NCI-H2107 (cell line): ENCODE measurements at regions not wholly inside any gene's neighbourhood (a gene's known extent, or its start where the extent isn't known, plus 50 kb on each side); places are given as distances from the start of the nearest gene placed in this dataset.
"Not testable (repeated sequence)": the region's sequence is repeated elsewhere in the genome, so short reads cannot be mapped to it uniquely, and the experiment has no call there.

ENCODE experiments used
- DNase-seq: peaks from one replicate; lab custom pipeline; 2025; lab: John Stamatoyannopoulos, UW

DNA sequence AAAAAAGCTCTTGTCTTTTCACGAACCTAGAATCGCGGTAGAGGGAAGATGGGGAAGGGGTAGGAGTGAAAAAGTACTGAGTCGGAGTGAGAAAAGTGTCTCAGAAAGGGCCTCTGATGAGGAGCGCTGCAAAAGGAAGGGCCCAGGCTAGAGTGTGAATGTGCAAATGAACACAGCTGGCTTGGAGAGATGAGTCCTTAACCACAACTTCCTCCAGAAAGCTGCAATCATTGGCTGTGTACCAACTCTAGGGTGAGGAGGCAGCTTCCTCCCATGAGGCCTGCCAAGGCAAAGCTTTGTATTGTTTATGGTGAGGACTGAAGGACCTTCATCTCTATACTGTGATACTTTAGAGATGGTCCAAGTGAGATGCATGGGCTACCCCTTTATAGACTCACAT lies 566.9 kb upstream of the ANO5 start:
- DNase-seq = no peak

DNA sequence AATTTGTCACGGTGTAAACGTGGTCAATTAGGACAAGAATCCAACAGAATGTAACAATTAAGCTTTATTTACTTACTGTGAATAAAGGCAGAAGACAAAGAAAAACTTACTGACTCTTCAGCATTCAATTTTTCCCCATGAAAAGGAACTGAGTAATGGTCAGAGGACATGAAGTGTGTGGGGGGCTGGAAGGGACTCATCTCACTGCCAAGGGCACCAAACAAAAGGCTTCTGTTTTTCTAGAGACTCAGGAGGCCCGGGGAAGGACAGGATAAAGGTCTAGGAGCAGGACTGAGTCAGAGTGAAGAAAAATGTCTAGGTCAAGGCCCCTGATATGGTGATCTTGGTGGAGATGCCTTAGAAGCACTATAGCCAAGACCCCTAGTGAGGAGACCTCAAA lies 564.2 kb upstream of the ANO5 start:
- DNase-seq = no peak

DNA sequence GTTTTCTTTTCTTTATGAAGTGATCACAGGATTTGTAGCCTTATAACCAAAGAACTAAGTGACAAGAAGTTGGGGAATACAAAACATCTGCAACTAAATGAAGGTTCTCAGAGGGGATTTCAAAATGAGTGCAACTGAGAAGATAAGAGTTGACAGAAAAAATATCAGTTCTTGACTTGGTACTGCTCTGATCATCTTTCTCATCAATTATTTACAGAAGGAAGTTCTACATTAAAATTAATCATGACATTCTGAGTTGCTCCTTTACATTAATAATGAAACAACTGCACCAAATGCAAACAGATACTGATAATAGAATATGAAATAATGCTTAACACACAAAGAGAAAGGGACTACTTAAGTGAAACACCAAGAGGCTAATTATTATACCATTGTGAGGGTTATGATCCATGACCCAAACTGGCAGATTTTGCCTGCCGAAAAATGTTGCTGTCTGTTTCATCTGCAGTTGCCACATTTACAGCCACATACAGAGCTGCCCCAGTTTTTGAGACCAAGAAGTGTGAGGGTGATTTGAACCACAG lies 561.9 kb upstream of the ANO5 start:
- no peak for DNase-seq

DNA sequence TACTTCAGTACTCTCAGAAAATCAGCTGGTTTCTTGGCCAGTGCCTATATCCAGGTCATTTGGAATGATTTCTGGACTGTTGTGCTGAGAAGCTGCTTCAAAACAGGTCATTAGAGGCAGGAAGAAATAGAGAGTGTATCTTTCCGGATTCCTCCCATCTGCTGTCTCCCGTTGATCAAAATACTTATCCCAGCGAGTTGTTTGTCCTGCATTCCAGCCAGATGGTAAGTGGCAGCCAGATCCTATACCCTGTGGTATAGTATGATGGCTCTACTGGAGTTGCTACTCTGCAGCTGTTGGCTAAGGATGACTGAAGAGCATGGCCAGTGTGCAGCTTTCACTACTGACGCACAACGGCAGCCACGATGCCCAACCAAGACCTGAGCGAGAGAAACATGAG lies 560.9 kb upstream of the ANO5 start:
- DNase-seq = no peak

DNA sequence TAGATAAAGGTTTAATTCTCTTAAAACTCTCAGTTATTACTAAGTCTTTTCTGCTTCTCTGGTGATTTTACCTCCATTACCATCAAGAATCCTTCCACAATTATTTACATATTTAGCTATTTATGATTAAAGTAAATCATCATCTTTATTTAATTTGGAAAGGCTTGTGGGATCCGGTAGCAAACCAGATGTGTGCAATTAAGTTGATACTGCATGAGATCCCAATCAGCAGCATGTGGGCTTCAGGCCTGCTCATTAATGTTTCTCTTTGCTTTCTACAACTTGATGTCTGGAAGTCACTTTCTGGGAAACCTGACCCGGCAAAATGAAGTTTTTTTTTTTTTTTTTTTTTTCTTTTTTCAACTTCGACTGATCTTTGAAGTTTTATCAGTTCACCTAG lies 558.4 kb upstream of the ANO5 start:
- no peak for DNase-seq

DNA sequence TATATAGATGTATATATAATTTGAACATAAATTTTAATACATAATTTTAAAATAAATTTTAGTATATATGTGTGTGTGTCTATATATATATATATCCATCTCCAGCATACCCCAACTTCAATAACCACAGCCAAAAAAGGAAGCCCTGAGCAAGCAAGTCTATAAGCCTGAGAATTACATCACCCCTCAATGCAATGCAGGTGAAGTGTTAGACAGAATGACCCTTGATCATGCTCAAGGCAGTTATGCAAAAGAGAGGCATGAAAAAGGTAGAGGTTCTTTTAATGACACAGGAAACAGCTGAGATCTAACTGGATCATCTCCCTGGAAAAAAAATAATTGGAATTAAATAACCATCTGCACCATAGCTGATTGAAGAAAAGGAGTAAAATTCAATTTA lies 557.9 kb upstream of the ANO5 start:
- DNase-seq = no peak

DNA sequence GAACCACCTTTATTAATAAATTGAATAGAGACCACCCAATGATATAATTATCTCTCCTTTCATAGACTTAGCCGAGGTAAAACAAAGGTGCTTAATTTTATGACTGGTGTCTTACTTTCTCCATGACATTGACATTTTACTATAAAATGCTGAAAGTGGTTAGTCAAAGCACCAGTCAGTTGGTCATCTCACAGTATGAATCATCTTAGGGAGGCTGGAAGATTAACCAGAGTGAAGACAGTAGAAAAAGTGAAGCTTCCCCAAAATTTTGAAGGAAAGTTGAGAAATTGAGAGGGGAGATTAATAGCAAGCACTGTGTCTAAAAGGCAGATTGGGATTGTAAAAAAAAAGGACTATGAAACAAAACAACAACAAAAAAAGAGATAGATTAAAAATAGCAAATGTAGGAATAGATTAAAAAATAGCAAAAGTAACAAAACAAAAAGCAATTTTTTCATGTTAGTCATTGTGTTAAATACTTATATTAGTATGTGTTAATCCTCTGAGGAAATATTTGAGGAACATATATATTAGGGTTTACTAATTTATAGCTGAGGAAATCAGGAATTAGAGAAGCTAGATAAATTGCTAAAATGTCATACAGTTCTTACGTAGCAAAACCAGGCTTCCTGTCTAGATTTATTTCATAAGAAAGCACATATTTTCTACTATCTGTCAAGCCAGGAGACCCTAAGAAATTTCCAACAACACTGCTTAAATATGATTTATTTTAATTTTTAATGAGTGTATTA lies 557.3 kb upstream of the ANO5 start:
- DNase-seq = no peak

DNA sequence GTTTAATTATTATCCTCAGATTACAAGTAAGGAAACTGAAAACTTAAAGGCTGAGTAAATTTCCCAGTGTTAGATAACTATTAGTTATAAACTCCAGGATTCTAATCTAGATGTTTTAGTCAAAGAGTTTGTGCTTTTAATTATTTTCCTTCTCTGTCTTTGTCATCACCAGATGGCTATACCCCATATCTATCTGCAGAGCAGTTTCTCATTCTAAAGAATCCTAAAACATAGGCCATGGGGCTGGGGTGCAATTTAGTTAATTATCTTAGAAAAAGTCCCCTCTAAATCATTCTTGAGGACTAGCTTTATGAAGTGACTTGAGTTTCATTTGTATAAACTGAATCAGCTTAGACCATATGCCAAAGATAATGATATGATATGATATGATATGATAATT lies 556.3 kb upstream of the ANO5 start:
- no peak for DNase-seq

DNA sequence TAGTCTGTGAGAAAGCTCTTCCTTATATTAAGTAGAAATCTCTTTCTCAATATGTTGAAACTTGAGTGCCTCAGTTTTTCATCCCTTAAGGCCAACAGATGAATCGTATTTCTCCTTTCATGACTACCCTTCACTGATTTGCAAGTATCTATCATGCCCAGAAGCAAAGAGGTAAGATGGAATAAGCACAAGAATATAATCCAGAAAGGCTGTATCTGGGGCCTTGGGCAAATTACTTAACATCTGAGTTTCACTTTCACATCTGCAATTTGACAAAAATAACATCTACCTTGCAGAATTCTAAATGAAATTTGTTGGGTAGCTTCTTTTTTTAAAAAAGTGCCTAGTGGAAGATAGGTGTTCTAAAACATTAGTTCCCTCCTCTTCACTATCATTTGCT lies 552.4 kb upstream of the ANO5 start:
- DNase-seq = no peak

DNA sequence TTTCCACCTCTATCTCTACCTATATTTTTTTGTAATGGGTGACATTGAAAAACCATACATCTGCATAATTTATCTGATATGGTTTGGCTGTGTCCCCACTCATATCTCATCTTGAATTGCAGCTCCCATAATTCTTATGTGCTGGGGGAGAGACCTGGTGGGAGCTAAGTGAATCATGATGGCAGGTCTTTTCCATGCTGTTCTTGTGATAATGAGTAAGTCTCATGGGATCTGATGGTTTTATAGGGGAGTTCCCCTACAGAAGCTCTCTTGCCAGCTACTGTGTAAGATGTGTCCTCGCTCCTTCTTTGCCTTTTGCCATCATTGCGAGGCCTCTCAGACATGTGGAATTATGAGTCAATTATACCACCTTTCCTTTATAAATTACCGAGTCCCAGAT lies 551.0 kb upstream of the ANO5 start:
- DNase-seq = no peak

DNA sequence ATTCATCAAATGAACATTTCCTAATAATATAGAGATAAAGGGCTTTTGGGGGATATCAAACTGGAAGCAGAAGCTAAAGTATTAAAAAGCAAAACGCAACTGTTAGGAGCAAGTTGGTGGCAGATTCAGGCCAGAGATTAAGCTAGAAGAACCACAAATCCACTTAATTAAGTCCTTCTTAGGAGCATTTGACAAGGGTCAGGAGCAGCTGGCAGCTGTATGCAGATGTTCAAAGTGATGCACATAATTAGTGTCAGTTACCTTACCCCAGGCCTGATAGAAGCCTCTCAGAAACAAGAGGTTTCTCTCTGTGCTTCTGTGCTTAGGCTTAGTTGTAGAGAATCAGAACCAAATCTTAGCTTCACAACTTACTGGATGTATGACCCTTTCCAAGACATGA lies 546.5 kb upstream of the ANO5 start:
- no peak for DNase-seq

DNA sequence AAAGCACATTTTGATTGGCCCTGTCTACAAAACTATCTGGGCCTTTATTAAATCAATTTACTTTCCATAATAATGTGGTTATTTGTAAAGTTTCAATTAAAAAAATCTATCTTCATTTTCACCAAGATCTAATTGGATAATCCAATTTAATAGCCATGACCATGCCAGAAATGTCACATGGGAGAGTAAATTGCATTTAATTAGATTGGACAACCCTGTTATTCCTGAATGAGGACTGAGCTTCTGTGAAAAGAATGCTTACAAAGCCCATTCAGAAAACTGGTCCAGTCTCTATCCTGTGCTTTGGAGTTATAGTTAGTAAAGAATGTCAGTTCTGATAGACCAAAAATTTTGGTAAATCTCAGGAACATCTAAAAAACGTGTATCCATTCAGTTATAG lies 541.9 kb upstream of the ANO5 start:
- no peak for DNase-seq

DNA sequence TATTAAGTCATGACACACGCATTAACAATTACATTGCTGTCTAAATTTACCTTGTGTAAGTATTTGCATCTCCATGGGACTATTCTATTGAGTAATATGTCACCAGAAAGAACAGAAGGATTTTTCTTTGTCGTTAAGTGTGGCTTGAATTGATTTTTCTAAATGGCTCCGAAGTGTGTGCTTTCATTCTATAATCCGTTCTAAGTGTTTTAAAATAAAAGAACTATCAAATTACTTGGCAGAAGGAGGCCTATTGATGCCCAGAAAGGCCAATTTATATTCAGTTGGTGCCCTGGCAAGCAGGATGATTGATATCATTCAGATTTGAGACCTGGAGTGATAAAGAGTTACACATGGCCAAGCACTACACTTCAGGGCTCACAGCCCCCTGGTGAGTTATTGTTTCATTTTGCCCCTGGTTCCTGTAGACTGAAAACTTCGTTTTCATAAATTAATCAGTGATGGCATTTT lies 538.9 kb upstream of the ANO5 start:
- DNase-seq = peak; percentile 63

DNA sequence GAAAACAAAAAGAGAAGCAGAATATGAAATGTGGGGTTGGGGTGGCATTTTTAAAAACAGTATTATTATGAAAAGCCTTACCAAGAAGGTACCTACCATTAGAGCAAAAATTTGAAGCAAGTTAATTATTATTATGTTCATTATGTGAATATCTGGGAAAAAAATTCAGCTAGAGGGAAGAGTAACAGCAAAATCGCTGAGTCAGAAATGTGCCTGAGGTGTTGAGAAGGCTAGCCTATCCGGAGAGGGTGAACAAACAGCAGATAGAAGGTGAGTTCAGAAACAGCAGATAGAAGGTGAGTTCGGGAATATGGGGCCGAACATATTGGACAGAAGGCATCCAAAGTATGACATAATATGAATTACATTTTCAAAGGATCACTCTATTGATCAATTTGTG lies 536.8 kb upstream of the ANO5 start:
- DNase-seq = no peak

DNA sequence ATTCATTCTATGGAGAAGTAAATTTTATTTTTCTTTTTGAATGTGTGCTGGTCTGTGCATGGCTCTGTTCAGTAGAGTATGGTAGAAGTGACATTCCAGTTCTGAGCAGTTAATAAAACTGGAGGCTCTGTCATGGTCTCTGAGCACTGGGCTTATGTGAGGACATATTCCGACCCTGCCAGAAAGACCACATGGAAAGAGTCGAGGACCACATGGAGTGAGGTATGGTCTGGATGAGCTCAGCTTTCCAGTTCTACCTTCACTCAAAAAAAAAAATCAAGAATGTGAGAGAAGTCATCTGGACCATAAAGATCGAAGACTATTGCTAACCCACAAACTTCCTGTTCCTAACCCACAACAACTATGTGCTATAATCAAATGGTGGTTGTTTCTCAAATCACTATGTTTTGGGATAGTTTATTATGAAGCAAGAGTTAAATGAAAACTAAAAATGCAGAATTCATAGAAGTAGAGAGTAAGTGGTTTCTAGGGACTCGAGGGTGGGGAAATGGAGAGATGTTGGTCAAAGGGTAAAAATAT lies 534.2 kb upstream of the ANO5 start:
- DNase-seq = no peak

DNA sequence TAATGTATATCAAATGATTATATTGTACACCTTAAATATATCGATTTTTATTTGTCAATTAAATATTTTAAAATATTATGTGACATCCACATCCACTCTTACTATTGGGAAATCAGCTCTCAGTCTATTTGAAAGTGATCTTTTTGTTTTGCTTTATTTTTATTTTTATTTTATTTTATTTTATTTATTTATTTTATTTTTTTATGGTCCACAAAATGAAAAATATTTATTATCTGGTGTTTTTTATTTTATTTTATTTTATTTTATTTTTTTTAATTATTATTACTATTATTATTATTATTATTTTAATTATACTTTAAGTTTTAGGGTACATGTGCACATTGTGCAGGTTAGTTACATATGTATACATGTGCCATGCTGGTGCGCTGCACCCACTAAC lies 533.5 kb upstream of the ANO5 start:
- DNase-seq = not testable (repeated sequence)

DNA sequence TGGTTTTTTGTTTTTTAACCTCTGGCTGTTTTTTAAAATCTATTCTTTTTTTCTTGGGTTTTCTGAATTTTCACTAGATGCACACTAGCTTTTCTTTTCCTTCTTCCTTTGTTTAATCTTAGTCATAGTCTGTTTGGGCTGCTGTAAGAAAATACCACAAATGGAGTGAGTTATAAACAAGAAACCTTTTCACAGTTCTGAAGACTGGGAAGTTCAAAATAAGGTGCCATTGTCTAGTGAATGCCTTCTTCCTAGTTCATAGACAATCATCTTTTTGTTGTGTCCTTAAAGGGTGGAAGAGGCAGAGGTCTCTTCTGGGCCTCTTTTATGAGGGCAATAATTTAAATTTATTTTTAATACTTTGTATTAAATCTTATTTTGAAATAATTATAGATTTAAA lies 532.9 kb upstream of the ANO5 start:
- DNase-seq = no peak

DNA sequence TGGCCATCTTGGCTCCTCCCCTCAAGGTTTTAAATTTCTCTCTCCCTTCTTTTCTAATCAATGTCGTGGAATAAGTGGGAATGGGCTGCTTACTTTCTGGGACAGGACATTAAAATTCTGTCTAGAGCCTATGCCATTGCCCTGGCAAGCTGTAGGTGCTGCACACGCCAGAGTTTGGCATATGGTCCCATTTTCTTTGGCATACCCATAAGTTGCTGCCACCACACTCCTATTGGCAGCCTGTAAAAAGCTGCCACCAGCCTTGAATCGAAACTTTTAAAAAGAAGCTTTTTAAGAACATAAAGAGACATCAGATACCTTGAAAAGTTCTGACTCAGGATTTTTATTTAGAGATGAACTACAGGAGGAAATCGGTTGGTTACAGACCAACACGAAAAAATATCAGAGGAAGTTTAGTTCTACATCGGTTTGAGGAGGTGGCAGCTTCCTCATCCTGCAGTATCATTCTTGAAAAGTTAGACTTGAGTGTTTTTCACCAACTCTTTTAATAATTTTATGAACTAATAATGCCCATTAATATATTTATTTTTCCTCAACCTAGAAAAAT lies 517.8 kb upstream of the ANO5 start:
- DNase-seq = no peak

DNA sequence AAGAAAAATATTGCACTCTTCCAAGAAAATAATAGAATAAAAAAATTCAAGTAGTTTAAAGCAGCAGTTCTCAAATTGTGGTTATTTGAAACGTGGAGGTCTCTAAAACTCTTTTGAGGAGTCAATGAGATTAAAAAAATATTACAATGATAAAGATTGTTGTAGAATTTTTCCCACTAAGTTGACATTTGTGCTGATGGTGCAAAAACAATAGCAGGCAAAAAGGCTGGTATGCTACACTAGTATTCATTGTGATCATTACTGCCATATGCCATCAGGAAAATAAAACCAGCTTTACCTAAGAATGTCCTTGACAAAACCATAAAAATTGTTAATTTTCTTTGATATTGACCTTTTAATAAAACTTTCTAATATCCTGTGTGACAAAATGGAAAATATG lies 505.2 kb upstream of the ANO5 start:
- DNase-seq = no peak

DNA sequence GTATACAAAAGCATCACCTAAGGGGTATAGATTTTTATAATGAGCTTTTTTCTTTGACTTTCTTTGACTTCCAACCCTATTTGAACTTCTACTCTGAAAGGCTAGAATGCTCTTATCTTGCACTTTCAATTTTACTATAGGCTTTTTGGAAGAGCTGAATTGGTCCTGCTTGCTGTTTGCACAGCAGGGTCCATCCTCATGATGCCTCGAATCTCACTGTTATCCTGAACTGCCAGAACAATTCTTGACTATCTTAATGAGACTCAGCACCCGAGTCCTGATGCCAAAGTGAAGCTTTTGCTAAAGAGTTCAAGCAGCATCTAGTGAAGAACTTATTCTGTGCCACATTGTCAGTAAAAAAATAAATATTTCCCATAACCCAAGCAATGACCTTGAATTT lies 488.3 kb upstream of the ANO5 start:
- DNase-seq = no peak

DNA sequence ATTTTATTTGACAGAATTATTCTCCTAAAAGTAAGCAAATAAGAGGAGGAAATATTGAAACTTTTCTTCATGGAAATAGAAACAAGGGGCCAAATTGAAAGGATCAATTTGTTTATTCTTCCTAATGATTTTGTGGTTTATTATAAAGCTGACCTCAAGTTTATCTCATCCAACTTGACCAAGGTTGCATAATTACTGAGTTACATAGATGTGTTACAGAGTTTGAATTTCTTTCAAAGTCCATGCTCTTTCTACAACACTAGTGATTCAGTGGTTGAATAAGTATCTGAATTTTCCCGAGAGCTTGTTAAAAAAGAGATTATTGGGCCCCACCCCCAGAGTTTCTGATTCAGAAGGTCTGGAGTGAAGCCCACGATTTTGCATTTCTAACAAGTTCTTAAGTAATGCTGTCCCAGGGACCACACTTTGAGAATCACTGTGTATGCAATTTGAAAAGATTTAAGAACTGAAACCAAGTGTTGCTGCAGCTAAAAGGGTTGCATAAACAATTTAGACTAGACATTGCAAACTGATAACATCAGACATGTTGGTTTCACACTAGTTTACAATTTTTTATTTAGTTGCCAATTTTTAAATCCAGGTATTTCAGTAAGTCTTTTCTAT lies 485.7 kb upstream of the ANO5 start:
- no peak for DNase-seq

DNA sequence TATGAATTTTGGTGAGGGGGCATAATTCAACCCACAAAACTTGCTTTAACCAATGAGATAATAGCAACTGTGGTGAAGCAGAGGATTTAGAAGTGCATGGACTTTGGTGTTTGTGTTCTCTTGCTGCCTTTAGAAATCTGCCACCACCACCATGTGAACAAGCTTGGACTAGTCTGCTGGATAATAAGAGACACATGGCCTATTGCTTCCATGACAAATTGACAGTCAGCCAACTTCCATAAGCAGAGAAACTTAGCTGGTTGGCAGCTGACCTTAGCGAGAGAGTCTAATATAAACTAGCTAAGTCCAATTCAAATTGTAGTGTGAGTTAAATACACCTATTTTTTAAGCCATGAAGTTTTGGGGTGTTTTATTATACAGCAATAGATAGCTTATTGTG lies 482.1 kb upstream of the ANO5 start:
- no peak for DNase-seq

DNA sequence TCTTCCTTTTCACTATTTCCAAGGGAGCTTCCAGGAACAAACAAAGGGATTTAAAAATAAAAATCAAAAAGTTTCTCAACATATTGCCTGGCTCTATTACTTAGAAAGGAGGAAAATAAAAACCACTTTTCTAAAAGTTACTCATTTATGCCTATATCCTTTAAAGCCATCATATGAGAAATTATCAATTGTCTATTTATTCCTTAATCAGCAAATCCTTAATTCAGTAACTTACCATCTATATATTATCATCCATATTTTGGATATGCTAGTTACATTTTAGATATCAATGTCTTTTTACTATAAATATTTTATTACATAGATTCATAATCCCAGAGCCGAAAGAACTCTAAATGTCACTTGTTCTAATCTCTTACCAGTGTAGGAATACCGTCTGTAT lies 481.5 kb upstream of the ANO5 start:
- DNase-seq = no peak
